GM18505 (cell line): ENCODE measurements at regions not wholly inside any gene's neighbourhood (a gene's known extent, or its start where the extent isn't known, plus 50 kb on each side); places are given as distances from the start of the nearest gene placed in this dataset.

Source experiments
- ATAC-seq: cut with Tn5 transposase; IDR thresholded peaks from one replicate; pipeline ENCODE4 v1.9.1; 2021; ENCODE audit not compliant: unreplicated experiment
- POLR2A ChIP-seq: IDR thresholded peaks from 4 replicates; pipeline ENCODE4 v1.6.1; 2011; ENCODE audit warnings: borderline replicate concordance; ENCODE audit not compliant: insufficient read depth, insufficient read length; ENCODE audit errors: extremely low read depth

DNA sequence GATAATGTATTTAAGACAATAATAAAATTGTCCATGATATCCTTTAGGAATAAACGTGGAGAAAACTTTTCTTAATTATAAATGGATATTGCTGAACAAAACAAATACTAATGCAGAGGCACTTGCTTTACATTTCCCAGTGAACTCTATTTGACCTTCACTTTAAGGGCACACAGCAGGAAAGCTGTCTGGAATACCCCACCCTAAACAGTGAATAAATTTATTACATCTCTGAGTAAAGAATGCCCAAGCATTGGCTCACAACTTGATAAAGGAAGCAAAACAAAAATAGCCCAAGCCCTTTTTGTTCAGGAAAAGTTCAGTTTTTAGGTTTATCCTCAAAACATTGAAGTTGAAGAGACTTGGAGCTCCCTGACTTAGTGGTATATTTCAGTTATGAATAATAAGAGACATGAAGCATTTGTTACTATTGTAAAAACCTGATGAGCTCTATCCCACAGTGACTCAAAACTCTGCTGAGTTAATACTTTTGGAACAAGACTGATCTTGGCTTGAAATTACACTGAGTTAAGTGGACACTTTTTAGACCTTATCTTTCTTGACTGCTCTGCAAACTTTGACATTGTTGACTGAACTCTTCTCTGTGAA lies 353.9 kb downstream of the BCKDHB start:
- no peak for ATAC-seq
- TF ChIP-seq POLR2A, result no peak

DNA sequence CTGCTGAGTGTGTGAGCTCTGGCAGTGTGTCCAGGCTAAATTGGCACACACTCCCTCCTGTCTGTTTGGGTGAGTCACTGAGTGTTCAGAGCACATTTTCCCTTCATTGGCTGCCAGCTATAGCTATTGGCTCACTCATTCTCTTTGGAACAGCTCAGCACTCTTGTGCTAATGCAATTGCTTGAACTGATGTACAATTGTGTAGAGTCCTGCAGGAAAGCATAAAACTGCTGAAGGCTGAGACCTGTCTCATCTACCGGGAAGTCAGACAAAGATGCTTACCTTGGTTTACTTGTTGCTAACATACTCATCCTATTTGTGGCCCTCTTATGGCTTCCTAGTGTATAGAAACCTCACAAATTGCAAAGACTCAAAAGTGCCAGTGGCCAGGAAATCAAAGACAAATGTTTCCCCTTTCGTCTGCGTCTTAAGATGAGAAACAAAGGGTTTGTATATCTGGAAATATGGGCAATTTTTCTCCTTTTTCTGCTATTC lies 351.0 kb downstream of the BCKDHB start:
- no peak for TF ChIP-seq POLR2A
- ATAC-seq, result no peak

DNA sequence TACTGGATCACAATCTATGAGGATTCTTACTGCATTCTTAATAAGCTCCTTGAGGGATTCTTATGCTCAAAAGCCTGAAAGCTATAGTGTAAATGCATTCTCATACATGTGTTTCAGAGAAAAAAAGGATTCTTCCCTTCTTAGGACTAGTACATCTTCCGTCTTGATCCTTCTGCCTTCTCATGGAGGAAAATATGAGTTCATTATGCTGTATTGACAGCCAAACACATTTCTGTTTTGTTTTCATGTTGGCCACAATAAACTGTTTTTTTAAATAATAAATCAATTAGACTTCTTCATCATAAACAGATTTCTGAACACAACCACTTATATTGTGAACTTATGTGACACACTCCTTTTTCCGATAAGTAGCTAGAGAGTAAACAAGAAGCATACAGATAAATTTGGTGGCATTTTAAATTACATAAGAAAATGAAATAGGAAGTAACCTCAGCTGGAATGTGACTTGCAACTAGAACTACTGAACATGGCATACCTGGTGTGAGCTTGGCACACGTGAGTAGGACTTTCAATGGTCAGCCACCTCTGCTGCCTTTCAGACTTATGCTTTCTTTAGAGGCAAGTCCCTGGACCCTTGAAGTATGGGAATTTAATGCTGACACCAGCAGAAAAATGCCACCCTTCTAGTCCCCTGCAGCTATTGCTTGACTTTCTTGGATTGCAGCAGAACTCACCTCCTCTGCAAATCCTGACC lies 350.4 kb downstream of the BCKDHB start:
- no peak for TF ChIP-seq POLR2A
- no peak for ATAC-seq

DNA sequence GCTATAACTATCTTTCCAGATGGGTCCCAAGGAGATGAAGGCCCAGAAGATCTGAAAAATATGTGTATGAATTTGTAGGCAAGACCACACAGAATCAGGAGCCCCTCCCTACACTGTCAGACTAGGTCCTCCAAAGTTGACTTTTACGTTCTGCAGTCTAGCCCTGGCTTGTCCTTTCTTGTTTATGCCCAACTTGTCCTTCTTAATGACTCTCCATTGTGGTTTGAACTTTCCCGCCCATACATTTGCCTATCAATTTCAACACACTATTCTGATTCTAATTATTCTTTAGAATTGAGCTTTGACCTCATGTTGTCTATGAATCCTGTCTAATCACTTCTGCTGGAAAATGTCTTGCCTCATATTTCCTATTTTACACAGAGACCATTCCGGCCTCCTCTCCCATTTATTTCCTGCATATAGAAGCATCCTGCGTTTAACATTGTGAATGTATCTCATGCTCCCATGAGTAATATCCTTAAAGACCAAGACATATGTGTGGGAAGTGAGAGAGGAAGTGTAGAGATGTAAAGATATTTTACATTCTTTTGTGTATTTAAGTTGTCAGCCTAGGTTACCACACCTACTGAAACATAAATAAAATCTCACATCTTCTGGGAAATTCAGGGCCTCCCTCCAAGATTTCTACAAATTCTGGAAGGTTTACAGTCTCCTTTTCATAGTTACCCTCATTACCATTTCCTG lies 348.3 kb downstream of the BCKDHB start:
- TF ChIP-seq POLR2A, result no peak
- no peak for ATAC-seq

DNA sequence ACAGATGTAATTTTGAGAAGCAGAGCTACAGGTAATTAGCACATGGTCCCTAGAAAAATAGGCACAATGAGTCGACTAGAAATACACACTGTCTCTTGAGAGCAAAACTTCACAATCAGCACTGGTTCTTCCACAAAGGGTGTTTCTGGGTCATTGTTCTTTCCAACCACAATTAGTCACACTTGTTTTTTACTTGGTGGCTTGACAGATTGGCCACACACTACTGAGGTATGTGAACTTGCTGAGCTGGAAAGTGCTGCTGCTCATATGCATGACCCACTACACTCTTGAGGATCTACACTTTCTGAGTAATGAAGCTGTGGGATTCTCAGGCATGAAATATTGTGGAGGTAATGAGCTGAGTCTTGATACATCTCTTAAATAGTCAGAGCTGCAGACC lies 347.7 kb downstream of the BCKDHB start:
- TF ChIP-seq POLR2A, result no peak
- ATAC-seq, result peak; percentile 71

DNA sequence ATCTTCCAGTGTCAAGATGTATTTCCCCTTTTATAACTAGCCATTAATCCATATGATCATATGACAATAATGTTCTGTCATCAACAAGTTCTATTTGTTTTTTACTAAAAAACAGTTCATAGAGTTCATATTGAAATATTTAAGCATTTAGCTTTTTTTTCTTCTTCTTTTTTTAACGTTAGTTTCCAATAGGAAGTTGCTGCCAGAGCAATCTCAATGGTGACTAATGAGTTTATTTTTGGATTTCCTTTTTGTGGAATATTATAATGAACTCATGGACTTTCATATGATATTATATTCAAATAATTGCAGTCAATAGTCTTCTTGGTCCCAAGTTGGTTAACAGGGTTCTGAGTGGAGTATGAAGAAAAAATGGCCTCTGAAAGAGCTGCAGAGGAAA lies 343.3 kb downstream of the BCKDHB start:
- TF ChIP-seq POLR2A, result no peak
- no peak for ATAC-seq

DNA sequence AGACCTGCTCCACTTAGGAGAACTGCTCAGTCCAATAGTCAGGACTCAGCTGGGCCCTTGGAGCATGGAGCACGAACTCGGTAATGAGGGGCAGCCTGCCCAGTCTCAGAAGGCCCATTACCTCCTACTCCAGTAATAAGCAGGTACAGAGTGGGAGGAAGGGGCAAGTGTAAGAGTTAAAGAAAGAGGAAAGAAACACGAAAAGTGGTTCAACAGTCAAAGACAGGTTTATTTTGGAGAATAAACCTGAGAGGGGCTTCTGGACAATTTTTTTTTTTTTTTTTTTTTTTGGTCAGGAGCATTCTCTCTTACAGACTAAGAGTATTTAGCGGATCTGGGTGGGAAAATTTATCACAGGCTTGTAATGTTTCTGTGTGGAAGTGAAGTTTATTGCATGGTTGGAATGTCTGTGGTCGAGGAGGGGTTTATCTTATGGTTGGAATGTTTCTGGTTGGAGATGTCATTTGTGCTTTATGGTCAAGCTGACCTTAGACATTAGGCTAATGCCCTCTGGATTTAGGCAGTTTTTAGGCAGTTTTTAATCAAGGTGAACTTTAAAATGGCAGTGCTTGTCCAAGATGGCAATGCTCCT lies 340.1 kb downstream of the BCKDHB start:
- no peak for TF ChIP-seq POLR2A
- no peak for ATAC-seq

DNA sequence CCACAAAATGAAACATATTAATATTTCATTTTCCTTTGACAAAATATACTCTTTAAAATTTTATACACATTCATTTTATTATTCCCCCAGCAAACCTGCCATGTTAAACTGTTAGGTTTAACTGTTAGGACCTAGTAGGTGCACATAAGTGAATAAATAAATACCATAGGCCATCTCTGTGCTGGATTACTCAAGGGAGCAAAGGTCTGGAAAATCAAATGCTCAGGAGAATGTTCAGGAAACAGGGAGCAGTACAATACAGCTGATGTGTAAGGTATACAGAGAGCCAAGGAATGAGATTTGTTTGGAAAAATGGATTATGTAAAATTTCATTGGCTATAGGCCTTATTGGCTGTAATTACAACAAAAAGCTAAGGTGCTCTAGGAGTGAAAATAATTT lies 339.3 kb downstream of the BCKDHB start:
- no peak for ATAC-seq
- TF ChIP-seq POLR2A, result no peak

DNA sequence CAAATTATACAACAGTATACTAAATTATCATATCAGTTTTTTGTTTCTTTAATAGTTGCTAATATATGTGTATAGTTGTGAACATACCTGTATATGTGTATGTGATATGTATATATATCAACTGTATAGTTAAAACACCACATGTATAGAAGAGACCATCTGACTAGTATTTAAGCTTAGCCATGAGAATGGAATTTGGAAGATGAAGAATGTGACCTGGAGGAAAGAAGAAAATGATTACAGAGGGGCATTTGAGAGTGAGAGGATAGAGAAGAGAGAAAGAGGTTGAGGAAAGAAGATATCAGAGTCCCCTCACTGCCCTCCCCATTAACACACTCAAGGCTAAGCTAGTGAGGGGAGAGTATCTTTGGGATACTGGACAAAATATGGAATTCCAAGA lies 335.9 kb downstream of the BCKDHB start:
- ATAC-seq, result no peak
- no peak for TF ChIP-seq POLR2A

DNA sequence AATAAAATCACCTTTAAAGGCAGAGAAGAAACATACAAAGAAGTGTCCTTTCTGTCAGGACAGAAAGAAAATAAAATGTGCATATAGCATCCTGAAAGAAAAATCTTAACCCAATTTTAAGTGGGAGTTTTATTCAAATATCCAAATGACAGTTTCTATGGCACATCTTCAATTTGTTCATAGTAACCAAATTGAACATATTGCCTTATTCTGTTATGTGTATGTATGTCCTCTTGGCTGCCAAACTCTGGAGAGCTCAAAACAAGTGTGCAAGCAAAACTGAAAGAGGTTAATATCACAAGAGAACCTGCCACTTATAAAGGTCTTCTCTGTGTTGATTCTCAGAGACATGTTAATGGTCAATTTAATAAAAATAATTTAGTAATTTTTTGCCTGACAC lies 334.7 kb downstream of the BCKDHB start:
- TF ChIP-seq POLR2A, result no peak

DNA sequence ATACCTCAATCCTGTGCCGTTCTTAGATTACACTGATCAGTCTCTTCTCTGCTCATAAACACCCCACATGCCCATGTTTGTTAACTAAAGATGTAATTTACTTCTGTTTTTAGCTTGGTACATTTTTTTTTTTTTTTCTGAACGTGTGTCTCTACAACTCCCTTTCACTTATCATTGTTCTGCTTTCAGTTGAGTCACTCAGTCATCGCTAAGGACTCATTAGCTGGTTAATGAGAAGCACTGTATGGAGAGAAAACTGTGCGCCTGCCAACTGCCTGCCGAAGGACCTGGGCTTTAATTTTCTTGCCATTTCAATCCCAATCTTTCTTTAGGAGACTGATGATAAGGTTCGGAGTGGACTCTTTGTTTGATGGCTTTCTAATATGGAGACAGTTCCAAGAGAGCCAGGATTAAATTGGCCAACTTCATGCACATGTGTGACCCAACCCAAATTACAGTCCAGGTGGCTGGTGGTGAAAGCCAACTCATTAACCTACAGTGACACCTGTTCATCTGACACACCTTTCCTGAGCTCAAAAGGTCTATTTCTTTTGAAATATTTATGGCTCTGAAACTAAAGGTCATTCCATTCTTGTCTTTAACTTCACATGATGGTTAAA lies 334.1 kb downstream of the BCKDHB start:
- no peak for TF ChIP-seq POLR2A
- ATAC-seq, result no peak

More for the DNA sequence above, 334.7 kb downstream of the BCKDHB start:
- ATAC-seq, result no peak

DNA sequence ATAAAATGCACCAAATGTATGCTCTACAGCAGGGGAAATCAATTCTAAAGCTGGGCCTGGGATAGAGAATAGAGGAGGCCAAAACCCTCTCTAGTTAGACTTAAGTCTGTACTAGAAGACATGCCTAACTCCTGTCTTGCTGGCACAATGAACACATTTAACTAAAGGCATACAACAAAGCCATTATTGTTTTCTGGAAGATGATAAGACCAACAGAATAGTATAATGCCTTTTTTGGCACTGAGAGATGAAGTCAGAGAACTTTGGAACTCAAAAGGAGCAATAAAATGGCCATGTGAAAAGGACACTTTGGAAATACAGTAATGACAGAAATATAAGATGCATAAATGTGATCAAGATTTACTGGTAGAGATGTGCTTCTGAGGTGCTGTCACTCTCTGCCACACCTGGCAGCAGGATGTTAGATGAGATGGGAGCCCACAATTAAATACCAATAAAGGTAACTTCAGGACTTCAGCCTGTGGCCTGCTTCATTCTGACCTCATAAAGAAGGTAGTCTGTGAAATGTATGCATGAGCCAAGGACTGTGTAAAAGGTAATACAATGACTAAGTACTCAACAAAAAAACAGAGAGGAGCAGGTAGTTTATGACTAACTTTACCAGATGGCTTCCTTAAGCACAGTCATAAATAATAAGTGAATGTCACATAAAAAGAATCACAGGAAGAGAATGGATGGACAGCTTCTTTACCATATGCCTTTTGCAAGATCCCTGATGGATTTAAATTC lies 333.4 kb downstream of the BCKDHB start:
- TF ChIP-seq POLR2A, result no peak
- ATAC-seq, result no peak

DNA sequence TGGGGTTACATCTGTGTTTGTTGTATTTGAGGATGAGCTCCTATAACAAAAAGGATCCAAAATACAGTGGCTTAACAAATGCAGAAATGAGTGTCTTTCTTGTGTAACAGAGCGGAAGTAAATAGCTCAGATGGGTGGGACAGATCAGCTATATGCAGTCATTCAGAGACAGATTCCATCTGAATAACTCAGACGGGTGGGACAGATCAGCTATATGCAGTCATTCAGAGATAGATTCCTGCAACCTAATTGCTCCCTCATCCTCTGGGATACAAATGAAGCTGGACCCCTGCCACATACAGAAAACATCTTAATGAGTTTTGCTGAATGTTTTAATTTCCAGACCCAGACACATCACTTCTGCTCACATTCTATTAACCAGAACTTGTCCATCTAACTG lies 332.3 kb downstream of the BCKDHB start:
- ATAC-seq, result no peak
- TF ChIP-seq POLR2A, result no peak

DNA sequence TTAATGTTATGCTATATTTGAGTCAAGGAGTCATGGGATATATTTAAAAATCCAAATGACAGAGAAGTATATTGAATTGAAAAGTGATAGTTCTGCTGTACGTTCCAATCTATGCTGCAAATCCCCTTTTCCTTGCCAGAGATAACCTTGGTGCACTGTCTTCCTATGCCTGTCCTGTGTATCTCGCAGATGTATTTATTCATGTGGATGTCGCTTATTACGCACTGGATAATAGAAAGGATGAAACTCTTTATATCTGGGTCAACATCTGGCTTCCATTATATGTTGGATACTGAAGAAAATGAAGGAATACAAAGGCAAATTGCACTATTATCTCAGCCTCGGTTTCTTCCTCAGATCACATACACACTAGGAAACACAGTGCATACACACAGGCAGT lies 331.3 kb downstream of the BCKDHB start:
- no peak for ATAC-seq
- no peak for TF ChIP-seq POLR2A
